HG03139 (cell line): ENCODE measurements at regions not wholly inside any gene's neighbourhood (a gene's known extent, or its start where the extent isn't known, plus 50 kb on each side); places are given as distances from the start of the nearest gene placed in this dataset.

Source experiments
- ATAC-seq: cut with Tn5 transposase; IDR thresholded peaks from one replicate; pipeline ENCODE4 v1.9.1; 2021; ENCODE audit not compliant: unreplicated experiment

DNA sequence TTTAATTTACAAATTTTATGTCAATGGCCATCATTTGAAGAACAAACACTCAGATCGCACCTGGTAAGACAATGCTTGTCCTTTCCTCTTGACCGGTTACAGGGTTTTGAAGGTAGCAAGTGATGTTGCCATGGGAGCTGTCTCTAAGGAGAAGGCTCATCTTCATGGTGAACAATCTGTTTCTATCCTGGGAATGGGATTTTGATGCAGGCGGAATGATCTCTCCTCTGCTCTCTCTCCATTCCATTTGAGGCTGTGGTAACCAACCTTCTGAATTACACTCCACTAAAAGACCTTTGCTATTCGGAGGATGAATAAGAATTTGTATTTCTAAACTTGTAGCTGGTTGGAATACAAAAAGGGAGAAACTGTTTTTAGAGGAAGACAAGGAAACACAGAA lies 57.9 kb upstream of the SLC5A9 start:
- no peak for ATAC-seq

DNA sequence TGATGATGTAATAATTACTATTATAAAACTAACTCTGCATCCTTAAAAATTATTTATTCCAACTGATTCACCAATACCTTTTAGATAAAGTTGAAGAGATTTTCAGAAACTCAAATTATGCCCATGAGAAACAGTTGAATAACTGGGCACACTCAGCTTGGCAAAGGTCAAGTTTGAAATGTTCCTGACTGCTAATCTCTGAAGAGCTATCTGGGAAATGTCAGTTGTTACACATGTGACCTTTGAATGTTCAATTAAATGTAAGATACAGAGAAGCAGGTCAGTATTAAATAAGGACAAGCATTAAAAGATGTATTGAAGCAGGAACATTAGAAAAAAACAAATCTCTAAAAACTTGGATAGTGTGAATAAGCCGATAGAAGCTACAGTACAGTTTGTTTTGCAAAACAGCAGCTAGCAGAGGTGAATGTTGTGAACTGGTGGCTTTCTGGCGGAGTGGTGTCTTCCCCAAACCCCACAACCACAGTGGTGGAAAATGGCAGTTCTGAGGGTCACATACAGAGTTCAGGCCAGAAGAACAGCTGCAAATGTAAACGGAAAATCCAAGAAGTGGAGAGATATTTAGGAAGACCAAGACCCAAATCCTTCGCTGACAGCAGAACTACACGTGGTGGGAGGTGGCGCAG lies 61.9 kb upstream of the SLC5A9 start:
- no peak for ATAC-seq

DNA sequence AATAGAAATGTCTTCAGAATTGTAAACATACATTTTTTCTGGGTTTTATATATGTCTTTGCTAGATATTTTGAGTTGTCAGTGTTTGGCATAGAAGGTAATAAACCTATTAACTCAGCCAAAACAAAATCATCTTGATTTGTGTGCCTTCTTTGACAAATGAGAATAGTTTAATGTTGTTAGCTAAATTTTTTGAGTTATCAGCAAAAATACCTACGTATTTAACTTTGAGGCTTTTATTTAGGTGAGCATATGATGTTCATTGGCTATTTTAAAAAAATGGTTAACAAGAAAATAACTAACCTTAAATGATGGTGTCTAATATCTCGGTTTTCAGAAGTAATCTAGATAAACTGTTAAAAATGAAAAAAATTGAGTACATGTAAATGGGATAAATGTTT lies 83.2 kb upstream of the SLC5A9 start:
- ATAC-seq = no peak

DNA sequence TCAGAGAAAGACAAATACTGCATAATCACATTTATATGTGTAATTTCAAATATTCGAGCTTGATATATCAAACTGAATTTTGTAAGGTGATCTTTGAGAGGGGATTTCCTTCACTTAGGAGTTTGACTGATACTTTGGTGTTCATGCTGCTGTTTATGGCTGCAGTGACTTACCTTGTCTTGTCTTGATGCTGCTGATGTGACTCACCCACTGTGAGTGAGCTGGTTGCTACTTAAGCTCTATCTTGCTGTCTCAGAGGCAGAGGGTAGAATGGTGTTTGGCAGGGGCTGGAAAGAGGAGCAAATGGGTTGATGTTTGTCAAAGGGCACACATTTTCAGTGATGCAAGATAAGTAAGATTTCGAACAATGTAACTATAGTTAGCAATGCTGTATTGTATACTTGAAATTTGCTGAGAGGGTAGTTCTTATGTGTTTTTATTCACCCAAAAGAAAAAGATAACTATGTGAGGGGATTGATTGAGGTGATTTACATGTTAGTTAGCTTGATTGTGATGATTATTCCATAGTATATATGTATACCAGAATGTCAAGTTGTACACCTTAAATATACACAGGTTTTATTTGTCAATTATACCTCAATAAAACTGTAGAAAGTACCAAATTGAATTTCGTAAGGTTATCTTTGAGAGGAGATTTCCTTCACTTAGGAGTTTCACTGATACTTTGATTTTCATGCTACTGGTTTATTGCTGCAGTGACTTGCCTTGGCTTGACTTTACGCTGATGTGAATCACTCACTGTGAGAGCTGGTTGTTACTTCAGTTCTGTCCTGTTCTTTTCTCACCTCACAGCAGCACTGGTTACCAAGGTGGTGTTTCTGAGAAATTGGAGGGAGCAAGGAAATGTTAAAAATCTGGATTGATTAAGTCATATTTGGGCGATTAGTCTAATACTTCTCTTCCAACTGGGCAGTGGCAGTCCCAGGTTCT lies 94.5 kb upstream of the SLC5A9 start:
- no peak for ATAC-seq

DNA sequence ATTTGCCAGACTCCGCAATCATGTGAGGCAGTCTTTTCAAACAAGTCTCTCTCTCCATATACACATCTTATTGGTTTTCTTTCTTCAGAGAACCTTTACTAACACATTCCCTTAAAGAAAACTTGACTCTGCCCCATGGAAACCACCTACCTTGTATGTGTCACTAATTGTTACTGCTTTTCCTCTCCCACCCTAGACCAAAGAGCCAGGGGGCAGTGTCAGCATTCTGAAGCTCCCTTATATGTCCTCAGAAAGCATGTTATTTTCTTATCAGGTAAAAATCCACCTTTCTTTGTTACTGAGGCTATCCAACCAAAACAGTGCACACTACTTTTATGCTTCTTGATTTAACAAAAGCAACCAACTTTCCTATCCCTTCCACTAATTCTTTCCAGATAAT lies 98.9 kb upstream of the SLC5A9 start:
- ATAC-seq = no peak

DNA sequence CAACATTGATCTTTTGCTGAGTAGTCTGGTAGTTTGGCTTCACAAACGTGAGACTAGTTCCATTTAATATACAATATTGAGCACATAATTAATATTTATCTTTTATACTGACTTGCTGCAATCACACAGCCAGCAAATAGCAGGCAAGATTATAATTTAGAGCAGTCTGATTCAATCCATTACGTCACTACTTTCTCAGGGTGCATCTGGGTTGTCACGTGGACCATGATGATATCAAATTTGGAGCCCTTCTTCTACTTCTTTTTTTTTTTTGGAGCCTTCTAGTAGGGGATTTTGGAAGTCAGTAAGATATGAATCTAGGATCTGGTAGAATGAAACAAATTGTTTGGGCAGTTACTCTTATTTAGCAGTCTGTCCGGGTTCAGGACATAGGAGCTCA lies 100.6 kb upstream of the SLC5A9 start:
- no peak for ATAC-seq

DNA sequence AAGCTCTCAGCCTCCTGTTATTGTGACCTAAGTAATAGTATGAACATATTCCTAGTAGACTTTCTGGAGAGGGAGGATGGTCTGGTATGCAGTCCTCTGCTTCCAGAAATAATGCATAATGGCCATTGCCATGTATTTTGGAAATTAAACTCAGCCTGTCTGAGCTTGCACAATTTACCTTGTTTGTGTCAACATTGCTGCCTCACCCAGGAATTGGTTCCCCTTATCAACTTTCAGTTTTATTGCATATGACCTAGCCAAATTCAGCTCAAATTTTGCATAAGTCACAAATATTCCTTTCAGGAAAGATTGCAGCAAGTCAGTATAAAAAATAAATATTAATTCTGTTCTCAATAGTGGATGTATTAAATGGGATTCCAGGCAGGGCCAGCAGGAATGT lies 101.9 kb upstream of the SLC5A9 start:
- no peak for ATAC-seq

DNA sequence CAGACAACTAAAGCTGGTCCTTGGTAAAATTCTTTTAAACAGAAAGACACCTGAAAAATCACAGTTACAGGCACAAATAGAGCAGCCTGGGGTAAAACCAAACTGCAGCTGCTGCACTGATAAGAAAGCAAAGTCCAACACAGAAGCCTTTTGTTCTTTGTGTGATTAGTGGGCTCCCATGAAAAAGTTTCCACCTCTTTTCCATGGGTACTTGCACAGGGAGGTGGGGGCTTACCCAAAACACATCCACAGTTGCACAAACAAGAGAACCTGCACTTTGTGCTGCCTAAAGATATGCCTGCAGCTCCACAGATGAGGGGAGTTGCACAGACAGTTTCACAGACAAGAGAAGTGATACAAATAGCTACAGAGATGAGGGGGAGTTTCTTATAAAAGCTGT lies 106.7 kb upstream of the SLC5A9 start:
- ATAC-seq = no peak

DNA sequence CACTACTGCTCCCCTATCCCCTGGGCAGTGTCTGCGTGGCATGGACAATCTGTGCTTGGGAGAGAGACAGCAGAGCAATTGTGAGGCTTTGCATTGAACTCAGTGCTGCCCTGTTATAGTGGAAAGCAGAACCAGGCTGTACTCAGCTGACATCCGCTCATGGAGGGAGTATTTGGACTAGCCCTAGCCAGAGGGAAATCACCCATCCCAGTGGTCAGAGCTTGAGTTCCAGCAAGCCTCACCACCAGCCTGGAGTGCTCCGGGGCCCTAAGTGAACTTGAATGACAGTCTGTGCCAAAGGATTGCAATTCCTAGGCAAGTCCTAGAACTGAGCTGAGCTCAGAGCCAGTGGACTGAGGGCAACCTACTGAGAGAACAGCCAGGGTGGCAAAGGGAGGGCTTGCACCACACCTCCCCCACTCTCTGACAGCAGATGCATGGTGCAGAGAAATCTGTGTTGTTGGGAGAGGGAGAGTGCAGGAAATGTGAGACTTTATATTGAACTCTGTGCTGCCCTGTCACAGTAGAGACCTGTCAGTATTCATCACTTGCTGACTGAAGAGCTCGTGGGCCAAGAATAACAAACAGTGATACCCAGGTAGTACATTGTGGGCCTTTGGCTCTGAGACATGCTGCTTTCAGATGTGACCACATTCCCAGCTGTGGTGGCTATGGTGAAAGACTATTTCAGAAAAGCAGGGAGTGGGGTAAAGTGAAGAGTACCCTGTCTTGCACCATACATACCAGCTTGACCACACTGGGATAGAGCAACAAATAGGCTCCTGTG lies 107.7 kb upstream of the SLC5A9 start:
- ATAC-seq = no peak

DNA sequence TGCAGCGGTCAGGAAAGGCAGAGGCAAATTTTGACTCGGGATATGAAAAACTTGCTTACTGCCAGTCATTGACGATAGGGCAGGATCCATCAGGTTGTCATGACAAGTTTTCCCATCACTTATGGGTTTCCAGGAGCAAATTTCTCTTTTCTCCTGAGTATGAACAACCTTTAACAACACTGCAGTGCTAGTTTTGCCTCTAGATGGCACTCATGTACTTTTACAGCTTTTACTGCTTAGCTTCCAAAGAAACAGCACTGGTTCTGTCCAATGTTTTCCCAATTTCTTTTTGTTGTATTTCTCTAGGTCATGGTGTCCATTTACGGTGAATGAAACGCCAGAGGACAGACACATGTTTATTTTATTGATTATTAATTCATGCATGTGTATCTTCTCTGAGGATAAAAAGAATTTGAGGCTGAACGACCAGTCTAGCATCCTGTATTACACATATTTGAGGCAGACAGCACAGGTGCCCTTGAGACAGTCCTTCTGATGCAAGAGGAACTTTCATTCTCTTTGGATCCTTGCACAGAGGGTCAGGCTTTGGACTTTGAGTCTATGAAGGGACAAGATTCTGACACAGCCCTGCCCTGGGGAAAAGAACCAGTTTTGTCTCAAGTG lies 112.3 kb upstream of the TRABD2B start:
- ATAC-seq = no peak

DNA sequence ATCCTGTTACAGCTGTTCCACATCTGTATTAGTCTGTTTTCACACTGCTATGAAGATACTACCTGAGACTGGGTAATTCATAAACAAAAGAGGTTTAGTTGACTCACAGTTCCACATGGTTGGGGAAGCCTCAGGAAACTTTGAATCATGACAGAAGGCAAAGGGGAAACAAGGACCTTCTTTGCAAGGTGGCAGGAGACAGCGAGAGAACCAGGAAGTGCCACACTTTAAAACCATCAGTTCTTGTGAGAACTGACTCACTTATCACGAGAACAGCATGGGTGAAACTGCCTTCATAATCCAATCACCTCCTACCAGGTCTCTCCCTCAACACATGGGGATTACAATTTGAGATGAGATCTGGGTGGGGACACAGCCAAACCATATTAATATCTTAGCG lies 110.3 kb upstream of the TRABD2B start:
- ATAC-seq = no peak

DNA sequence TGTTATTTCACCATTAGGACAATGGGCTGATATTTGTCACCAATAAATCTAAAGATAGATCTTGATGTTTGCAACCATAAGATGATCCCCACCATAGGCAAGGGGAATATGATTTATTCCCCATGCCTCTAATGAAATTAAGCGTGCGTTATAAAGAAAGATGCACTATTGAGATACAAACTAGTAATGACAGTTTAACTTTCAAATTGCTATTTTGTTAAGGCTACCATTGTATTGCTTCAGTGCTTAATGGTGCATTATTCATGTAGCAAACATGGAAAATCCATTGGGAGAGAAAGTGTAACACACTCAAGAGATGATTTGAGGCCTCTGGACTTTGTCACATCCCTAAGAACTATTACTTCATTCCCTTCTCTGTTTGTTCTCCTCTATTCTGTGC lies 108.9 kb upstream of the TRABD2B start:
- ATAC-seq = no peak

DNA sequence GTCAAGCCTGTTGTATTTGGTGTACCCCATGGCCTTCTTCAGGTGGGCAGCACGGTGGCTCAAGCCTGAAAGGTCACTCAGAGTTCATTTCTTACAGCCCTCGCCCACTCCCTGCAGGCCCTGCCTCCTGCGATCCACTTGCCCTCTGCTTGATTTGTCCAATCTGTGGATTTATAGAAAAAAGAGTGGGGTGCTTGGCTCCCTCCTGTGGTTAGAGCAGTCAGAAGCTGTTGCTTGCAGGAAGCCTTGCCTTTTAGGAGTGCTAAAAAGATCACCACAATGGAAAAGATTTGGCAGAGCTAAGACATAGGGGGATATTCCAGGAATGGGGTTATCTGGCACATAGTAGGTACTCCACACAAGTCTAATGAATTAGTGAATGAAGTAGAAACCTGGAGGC lies 108.0 kb upstream of the TRABD2B start:
- ATAC-seq = no peak

DNA sequence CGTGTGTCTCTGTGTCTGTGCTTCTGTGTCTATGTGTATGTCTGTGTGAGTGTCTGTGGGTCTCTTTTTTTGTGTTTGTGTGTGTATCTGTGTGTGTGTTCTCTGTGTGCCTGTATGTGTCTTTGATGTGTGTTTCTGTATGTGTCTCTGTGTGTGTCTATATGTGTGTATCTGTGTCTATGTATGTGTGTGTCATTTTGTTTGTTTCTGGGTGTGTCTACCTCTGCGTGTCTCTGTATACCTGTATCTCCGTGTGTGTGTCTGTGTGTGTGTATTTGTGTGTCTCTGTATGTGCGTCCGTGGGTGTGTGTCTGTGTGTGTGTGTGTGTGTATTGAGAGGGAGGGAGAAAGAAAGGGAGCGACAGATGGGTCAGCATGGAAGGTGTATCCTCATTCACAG lies 106.3 kb upstream of the TRABD2B start:
- ATAC-seq = no peak

DNA sequence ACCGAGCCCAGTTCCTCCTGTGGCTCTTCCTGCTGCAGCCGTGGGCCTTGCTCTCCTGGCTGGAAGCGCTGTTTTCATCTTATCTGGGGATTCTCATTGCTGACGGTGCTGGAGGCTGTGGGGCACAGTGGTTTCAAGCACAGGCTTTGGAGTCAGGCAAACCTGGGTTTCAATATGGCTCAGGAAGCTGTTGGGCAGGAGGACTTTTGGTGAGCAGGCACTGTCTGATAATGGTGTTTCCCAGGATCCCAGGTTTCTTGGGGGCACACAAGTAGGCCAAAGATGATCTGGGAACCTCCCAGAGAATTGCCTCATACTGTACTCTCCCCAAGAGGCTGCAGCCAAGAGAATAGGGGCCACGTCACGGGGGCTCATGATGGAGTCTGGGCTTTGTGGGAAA lies 105.6 kb upstream of the TRABD2B start:
- ATAC-seq = no peak

DNA sequence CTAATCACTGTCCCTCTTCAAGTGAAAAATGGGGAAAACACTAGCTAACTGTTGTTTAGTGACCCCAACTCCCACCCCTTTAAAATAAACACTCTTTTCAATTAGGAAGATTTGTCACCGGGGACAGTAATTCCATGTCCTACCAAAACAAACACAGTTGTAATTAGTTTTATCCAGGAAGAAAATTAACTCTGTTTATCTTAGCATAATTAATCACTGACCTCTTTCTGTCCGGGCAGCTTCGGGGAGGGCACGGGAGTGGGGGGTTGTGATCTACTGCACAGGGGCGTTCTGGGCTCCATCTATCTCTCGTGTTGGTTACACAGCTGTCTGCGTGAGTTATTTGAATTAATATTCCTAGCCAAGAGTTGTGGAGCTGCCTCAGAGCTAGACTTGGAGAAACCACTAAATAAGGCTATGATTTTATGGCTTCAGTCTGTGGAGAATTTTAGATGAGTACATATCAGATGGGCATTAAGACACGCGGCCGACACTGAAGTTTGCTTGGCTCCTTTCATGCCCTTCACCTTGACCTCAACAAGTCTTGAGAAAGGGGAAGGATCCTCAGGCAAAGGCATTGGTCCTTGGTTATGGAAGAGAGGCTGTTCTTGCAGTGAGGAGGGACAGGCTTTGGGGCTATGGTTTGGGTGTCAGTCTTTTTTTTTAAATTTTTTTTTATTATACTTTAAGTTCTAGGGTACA lies 102.0 kb upstream of the TRABD2B start:
- ATAC-seq = no peak

DNA sequence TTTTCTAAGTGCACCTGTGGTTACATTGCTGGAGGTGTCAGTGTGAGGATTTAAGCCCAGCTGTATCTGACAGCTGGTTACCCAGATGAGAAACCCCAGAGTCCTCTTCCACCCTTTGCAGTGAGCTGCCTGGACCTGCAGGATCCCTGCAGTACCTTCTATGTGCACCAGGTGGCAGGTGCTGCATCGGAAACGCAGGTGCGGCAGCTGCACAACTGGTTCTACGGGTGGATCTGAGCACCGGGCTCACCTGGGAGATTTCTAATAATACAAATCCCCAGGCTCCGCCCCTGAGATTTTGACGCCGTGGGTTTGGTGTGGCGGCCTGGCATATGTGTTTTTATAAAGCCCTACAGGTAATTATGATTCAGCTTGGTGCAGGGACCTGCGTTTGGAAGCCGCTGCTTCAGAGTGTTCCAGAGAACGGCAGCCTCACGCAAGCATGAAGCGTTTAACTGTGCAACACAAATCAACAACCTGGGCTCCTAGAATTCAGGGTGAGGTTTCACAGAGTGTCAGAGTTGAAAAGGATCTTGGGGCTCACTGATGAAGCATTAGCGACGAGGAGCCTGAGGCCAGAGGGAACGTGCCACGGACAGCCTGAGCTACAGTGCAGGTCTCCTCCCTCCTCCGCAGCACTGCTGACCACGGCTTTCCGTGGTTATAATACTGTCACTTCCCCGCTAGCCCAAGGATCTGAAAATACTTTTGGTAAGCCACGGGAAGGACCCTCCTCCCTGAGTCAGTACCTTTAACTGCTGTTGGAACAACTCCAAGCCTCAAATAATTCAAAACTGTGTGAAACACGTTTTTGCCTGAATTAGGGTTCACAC lies 96.7 kb upstream of the TRABD2B start:
- ATAC-seq = peak; percentile 97

DNA sequence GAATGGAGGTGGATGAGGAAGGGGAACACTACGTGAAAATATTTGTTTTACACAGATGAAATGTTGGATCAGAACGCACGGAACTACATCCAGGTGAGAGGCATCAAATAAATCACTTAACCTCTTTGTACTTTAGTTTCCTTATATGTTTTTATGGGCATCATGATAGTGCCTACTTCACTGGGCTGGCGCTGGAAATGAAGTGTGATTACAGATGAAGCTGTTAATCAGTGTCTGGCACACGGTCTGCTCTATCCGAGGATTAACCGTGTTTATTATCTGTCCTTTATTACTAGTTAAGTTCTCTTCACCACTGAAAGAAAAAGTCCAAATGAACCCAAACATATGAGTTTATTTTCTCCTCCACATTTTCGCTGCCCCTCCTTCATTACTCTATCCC lies 96.0 kb upstream of the TRABD2B start:
- ATAC-seq = no peak

DNA sequence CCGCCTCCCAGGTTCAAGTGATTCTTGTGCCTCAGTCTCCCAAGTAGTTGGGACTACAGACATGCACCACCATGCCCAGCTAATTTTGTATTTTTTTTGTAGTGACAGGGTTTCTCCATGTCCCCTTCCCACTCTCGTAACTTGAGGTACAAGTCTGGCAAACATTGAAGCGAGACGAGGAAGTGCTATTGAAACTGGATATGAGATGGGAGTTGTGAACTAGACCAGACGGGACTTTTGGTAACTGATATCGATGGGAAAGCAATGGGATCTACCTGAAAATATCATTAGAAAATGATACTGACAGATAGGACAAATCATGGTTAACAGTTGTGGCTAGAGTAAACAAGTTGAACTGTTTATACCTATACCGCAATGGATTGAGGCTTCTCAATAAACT lies 95.2 kb upstream of the TRABD2B start:
- ATAC-seq = no peak

DNA sequence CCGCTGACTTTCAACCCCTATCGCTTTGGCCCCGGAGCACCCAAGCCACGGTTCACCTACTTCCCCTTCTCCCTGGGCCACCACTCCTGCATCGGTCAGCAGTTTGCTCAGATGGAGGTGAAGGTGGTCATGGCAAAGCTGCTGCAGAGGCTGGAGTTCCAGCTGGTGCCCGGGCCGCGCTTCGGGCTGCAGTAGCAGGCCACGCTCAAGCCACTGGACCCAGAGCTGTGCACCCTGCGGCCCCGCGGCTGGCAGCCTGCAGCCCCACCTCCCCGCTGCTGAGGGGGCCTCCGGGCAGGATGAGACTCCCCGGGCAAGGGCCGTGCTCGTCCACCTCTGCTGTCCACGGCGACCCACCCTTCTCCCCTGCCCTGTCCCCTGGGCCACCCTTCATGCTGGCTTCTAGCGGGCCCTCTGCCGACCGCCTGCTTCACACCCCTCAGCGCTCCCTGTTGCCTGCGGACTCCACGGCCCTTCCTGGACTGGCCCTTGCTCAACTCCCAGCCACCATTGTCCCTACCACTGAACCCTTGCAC lies 92.2 kb upstream of the TRABD2B start:
- no peak for ATAC-seq
